Stimulated activated CD8-positive, alpha-beta memory T cell treated with anti-CD3 and anti-CD28 coated beads, Interleukin-12 subunit alpha, Interleukin-12 subunit beta, amount 100 ng/mL, for 1 hour (primary cell): ENCODE measurements at regions not wholly inside any gene's neighbourhood (a gene's known extent, or its start where the extent isn't known, plus 50 kb on each side); places are given as distances from the start of the nearest gene placed in this dataset.

Experiments
- DNase-seq: peaks from one replicate; pipeline ENCODE4 v3.0.0-alpha.2; 2020; ENCODE audit warnings: low read depth

DNA sequence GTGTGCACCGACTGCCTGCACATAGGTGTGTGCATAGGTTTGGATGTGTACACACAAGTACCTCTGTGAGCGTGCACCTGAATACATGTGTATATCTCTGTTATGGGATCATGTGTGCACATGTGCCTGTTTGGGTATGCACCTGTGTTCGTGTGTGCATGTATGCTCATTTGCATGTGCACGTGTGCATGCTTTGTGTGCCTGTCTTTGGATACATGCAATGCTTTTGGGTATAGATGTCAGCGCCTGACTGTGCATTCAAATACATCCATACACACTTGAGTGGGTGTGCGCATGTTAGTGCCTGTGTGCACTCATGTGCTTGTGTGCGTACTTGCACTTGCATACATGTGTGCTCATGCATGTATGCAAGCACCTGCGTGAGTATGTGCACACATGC is 258.1 kb downstream of the IRX2 start:
- no peak for DNase-seq

DNA sequence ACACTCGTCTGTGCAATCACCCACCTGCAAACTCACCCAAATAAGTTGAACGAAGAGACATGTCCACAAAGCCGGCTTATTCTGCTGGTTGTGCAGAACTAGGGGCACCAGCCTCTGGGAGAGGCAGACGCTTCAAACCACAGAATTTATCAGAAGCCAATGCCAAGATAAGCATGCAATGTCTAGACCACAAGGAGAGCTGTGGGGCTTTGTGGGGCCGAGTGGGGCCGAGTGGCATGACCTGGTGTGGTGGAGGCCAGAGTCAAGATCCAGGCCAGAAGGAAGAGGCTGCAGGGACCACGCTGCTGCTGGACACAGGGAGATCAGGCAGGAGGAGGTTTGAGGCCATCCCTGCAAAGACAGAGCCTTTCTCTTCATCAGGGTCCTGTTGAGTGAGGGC is 259.0 kb downstream of the IRX2 start:
- no peak for DNase-seq

DNA sequence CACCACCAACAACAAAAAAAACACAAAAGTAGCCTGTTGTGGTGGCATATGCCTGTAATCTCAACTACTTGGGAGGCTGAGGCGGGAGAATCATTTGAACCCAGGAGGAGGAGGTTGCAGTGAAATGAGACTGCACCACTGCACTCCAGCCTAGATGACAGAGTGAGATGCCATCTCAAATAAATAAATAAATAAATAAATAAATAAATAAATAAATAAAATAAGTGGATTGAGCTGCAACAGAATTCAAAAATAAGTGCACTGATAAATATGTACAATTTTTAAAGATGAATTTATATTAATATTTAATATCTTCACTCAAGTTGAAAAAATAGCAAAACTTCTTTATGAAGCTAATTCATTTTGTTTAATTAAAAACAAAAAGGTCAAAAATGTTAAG is 259.6 kb downstream of the IRX2 start:
- DNase-seq, result no peak

DNA sequence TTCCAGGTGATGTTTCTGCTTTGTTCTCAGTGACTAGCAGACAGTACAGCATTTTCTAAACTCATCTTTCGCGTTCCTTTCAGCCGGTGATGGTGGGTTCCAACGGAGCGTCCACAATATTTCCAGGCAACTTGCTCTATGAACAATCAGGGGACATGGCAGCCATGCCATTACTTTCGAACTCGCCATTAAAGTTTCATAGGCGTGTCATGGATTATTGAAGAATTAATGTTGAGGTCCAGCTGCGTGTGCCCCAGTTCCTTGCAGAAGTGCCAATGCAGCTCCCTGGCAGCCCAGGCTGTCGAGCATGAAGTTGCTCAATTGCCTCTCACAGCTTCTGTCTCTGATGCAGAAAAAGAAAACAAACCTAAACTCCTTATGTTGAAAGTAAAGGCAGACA is 262.2 kb downstream of the IRX2 start:
- no peak for DNase-seq

DNA sequence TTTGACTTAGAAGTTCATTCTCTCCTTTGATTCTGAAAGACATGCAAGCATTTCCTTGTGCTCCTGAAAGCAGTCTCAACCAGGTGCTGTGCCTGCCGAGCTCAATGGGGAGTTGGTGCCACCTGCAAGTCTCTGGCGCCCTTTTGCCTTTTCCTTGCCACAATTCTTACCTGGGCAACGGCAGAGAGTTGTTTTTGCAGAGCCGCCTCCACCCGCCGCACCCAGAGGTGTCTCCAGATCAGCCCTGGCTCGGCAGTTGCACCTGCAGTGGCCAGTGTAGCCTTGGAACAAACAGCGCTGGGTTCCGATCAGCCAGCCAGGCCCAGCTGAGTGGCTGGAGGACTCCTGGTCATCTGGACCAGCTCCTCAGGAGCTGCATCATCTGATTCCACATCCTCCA is 262.9 kb downstream of the IRX2 start:
- no peak for DNase-seq

DNA sequence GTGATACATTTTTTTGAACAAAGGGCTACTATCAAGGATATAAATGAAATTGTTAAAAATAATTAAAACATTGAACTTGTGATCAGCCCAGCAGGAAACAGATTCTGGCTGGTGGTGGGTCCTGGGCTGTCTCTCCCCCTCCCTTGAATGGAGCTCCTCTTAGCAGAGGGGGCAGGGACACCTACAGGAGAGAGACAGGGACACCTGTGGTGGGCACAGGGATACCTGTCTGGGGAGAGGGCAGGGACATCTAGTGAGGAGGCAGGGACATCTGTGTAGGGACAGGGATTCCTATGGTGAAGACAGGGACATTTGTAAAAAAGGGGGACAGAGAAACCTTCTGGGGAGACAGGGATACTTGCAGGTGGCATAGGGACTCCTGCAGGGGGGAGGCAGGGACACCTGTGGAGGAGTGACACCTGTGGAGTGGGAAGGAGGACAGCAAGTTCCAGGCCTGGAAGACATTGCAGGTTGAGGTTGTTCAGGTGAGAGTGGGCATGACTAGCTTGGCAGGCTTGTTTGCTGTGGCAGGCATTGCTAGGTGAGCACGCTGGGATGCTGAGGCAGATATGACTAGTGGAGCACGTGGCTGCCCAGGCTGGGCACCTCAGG is 264.2 kb downstream of the IRX2 start:
- DNase-seq, result no peak

DNA sequence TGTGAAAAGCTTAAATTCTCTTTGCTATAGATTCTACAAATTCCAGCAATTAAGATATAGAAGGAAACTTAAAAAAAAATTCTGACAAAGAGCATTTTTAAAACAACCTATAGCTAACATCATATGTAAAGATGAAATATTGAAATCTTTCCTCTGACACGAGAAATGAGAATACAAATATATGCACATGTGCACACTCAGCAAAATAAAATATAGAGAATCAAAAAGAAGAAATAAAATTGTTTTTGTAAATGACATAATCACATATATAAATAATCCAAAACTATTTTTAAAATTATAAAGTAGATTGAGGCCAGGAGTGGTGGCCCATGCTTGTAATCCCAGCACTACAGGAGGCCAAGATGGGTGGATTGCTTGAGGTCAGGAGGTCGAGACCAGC is 265.1 kb downstream of the IRX2 start:
- no peak for DNase-seq

DNA sequence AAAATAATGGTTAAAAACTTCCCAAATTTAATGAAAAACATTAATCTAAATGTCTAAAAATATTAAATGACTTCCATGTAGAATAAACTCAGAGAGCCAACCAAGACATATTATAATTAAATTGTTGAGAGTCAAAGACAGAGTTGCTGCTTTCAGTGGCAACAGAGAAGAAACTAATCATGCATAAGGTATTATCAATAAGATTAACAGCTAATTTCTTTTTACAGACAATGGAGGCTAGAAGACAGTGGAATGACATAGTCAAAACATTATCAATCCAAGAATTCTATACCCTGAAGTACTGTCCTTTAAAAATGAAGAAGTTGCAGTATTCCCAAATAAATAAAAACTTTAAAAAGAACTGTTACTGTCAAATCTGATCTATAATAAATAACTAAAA is 268.7 kb downstream of the IRX2 start:
- DNase-seq, result no peak

DNA sequence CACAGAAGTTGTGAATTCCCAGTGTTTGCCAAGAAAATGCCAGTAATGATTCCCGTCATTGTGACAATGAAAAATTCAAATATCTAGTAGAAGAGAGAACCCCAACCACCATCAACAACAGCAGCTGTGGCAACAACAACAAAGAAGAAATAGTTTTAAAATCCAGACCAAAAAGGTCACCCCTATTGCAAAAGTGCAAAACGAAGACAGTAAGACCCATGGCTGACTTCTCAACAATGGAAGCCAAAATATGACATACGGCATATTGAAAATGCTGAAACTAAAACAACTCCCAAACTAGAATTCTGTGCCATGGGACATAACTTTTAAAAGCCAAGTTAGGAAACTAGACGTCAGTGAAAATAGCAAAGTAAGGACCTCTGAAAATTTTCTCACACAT is 270.6 kb downstream of the IRX2 start:
- DNase-seq, result no peak

DNA sequence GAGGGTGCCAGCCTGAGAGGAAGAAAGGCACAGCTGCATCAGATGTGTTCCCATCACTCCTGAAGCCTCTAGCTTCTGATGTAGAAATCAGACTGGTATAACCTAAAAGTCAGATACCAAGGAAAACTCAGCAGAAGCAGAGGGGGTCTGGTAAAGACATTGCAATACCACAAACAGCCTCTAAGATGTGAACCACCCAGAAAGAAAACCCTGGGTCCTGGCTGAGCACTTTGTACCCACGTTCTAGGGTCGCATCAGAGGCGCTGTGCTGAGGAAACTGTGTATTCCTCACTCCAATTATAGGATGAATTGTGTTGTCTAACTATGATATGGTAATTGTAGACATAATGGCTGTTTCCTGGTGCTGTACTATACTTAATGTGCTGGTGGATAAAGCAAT is 275.6 kb downstream of the IRX2 start:
- DNase-seq, result no peak

DNA sequence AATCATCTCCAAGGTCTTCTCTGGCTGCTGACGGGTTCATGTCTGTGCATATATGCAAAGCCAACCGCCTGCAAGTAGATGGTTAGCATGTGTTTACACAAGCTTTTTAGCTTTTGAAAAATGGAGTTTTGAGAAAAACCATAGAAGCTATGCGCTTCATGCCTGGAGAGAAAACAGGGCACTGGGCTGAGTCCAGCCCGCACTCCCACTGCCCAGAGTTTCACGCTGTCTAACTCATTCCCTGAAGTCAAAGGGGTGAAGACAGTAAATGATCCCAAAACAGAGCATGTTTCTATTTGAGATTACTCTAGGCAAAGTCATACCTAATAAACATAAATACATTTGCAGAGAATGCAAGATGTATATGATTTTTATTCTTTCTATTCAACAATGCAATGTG is 278.8 kb downstream of the IRX2 start:
- DNase-seq, result no peak

DNA sequence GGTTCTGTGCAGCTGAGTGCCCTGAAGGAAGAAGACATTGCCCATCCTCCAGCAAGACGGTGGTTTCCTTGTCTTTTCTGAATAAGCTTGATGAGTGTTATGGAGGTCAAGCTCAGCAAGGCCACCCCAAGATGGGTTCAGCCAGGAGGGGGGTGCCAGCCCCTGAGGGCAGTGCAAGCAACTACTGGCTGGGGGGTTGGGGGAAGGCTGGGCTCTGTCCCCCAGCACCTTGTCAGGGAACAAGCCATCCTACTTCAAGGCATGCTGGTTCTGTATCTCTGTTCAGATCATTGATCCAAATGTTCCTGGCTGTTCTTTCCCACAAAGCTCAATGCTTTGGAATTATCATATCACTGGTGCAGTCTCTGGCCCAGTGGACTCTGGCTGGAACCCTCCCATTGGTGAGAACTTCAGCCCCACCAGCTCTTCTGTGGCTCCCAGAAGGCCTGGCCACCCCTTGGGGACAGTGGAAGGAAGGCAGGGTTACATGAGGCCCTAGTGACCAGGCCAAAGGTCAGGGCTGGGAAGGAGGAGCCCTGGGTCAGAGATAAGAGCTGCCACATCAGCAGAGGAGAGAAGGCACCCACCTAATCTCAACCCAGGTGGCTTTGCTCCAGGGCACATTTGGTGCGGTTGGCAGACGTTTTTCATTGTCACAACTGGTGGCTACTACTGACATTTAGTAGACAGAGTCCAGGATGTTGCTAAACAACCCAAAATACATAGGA is 280.2 kb downstream of the IRX2 start:
- no peak for DNase-seq

DNA sequence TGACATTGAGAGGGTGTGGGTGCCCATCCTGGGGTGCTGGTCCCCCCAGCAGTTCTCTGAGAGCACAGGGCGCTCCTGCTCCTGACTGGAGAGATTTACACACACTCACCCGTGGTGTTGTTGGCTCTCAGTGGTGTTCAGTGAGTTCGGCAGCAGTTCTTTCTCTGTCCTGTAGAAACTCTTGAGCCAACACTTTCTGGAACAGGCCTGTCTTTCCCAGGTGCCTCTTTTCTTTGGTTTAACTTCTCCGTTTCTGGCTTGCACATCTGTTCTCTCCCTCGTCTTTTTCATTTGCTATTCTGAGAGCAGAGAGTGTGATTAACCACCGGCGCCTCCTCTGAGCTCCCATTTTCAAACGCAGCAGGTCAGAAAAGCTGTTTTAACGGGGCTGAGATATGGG is 284.5 kb downstream of the IRX2 start:
- DNase-seq, result no peak

DNA sequence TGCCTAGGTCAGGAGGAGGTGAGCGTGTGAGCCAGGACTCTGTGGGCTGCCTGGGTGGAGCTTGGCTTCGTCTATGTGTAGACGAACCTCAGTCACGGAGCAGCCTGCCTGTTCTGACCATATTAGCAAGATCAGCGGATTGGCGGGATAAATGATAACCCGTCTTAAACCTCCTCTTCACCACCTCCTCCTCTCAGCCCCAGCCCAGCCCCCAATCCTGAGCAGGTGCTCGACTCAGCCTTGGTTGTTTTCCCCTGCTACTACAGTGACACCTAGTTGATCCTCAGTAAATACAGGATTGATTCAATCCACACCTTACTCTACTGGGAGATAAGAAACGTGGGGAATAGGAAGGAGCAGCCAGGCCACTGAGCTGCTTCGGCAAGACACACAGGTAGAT is 286.1 kb downstream of the IRX2 start:
- no peak for DNase-seq

DNA sequence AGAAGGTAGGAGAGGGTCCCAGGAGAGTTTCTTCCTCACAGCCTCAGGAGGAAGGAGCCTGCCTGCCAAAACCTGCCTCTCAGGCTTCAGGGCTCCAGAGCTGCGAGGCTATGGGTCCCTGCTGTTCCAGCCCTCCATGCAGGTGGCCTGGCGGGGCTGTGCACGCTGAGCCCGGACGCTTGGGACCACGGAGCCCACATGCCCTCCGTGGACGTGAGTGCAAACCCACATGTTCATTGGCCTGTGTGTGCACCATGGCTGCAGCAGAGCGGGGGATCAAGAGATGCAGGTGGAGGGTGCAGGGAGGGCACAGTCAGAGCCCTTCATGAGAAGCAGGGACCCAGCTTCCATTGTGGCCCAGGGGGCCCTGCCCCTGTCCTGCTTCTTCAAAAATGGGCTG is 287.3 kb downstream of the IRX2 start:
- DNase-seq, result no peak

DNA sequence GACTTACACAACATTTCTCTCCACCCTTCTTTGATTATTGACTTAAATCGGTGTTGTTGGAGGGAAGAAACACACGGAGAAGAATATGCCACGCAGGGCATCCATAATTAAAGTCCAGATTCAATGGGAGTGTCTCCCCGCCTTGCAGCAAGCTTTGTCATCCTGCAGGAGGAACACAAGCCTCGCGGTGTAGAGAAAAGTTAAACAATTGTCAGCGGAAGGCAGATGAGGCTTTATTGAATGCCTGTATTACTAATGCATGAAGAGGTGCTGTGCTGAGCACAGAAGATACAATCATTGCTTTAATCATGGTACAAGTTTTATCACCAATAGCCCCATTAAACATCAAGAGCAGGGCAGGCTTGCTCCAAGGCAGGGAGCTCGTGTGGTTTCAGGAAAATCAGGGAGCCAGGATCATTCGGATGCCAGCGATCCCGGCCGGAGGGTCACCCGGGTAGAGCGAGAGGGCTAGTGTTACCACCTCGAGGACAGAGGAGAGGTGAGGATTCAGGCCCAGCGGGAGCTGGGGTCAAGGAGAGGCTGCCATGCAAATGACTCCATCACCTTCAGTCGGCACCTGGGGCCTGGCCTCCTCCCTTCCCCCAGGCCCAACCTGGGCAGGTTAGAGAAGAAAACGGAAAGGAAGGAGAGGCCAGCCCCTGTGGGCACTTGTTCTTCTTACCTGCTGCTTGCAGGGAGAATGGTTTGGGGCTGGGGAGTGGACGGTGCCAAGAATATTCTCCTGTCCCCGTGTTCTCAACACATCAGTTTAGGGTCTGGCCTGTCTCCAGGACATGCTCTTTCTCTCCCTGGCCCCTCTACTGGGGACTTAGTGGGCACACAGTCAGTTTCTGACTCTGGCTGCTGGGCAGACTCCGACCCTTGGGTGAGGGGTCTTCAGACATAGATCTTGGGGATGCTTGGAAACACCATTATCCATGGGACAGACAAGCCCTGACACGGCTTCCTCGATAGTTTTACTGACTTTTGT is 289.5 kb downstream of the IRX2 start:
- DNase-seq, result no peak

DNA sequence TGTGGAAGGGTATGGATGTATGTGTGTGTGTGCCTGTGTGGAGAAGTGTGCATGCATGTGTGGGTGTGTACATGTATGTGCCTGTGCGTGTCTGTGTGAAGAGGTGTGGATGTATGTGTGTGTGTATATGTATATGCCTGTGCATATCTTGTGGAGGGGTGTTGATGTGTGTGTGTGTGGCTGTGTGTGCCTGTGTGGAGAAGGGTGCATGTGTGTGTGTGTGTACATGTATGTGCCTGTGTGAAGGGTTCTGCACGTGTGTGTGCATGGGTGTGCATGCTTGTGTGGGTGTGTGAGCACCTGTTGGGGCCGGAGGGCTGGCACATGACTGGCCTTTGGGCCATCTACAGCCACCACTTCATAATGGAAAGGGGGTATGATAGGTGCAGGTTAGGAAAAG is 291.4 kb downstream of the IRX2 start:
- no peak for DNase-seq

DNA sequence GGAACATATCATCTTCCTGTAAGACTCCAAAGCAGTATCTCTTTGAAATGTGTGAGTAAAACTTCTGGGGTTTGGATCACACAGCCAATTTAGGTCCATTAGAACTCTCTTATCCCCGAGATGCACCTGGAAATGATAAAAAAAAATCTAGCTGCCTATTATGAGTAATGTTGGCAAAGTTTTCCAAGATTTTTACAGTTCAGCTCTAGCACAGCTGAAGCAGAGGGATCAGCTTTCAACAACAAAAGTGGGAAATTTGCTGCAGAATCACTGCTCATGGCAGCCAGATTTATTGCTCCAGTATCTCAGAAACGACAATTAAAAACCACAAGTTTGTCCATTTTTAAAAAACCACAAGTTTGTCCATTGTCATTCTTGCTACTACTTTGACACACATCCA is 292.2 kb downstream of the IRX2 start:
- DNase-seq, result no peak

DNA sequence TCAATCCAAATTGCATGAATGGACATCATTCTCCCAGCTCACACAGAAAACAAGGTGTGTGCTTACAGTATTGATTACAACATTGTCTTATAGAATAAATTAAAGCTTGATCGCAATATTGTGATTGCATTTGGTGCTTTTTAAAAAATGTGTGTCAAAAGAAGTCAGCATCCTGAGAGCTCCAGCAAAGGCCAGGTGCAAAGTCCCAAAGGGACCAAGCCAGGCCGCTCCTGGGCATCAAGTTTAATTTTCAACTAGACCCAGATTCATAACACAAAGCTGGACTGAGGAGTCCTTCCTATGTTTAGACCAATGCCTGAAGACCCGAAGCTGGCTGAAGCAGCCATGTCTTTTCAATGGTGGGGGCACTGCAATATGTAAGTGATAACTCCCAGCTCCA is 295.6 kb downstream of the IRX2 start:
- DNase-seq, result no peak

DNA sequence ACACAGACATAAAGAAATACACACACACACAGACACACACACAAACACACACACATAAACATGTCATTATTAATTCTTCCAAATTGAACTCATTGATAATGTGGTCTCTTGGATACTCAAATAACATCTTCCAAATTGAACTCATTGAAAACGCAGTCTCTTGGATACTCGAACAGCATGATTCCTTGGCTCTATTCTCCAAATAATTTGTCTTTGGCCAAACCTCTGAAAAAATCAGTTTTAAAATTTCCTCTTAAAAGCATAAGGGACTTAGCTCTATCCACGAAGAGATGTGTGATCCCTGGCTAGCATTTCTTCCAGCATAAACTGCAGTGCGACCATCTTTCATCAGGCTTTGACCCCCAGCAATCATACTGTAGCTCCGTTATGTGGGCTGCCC is 296.6 kb downstream of the IRX2 start:
- DNase-seq, result no peak

DNA sequence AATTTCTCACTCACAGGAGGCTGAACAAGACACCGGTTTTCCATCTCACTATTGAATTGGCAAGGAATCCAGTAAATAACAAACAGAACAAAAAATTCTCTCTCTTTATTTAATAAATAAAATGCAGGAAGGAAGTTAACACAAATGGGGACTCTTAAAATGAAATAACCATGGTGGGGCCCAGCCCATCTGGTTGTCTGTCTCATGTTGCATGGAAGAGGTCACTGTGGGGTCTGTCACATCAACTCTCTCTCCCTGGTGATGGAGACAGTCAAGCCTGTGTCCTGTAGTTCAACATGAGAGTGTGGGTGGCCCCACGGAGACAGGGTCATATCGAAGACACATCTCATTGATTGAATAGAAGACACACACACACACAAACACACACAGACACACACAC is 297.7 kb downstream of the IRX2 start:
- DNase-seq, result no peak

DNA sequence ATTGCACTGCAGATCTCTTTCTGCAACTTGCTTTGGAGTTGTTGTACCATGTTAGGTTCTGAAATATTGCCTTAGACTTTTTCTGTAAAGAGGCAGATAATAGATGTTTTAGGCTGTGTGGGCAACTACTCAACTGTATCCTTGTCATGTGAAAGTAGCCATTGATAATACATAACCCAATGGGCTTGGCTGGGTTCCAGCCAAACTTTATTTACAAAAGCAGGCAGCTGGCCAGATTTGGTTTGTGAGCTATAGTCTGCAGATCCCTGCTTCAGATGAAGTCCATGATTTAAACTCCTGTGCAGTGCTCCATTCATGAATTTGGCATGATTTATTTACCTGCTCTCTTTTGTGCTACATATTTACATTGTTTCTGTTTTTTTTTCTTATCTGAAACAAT is 300.4 kb downstream of the IRX2 start:
- DNase-seq, result no peak
